GM21515 (cell line): ENCODE measurements at regions not wholly inside any gene's neighbourhood (a gene's known extent, or its start where the extent isn't known, plus 50 kb on each side); places are given as distances from the start of the nearest gene placed in this dataset.
"Not testable (repeated sequence)": the region's sequence is repeated elsewhere in the genome, so short reads cannot be mapped to it uniquely, and the experiment has no call there.

ENCODE experiments used
- ATAC-seq: cut with Tn5 transposase; IDR thresholded peaks from one replicate; pipeline ENCODE4 v1.9.1; 2021; ENCODE audit not compliant: unreplicated experiment

DNA sequence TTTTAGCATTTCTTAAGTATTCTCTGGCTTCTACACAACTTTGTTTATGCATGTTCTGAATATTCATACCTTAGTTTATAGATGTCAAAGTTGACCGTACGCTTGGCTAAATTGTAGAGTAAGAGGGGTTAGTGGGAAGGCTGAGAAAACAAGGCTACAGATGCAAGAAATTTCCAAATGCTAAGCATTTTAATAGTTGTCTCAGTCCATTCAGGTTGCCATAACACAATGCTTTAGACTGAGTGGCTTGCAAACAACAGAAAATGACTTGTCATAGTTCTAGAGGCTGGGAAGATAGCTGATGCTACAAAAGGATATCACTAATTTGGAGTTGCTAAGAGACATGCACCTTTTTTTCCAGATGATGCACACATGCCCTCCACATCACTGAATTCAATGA lies 53.0 kb upstream of the C1QTNF3 start:
- not testable (repeated sequence) for ATAC-seq

DNA sequence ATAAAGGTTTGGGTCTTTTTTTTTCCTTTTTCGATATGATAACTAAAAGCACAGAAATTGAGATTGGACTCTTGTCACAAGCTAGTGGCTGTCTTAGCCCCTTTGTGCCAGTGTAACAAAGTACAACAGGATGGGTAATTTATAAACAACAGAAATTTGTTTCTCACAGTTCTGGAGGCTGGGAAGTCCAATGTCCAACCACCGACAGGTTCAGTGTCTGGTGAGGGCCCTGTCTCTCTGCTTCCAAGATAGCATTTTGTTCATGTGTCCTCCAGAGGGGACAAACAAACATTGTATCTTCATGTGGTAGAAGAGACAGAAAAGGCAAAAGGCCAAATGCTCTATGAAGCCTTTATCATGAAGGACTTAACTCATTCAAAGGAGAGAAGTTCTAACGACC lies 56.9 kb upstream of the C1QTNF3 start:
- ATAC-seq, result not testable (repeated sequence)

DNA sequence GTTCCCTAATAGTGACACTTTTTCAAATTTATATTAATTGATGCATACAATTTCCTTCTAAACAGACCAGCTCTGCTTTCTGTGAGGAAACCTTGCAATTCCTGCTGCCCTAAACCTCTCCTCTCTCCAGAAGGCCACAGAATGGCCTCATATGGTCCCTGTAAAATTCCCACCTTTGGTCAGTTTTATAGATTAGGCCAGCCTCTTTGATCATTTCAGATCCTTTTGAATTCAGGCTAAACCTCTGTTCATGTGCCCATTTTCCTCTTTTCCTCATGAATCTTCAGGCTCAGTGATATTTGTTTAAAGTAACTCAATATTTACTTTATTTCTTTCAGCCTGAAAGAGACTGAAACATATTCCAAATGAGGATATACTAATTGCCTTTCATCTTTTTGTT lies 58.6 kb upstream of the C1QTNF3 start:
- not testable (repeated sequence) for ATAC-seq

DNA sequence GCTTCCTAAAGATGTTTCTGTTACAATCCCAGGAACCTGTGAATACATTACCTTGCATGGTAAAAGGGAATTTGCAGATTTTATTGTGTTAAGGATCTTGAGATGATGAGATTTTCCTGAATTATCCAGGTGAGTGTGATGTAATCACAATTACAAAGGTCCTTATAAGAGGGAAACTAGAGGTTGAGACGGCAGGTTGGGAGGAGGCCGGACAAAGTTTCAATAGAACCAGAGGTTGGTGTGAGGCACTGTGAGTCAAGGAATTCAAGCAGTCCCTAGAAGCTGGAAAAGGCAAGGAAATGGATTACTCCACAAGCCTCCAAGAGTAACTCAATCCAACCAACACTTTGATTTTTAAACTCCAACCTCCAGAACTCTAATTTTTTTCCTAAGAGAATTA lies 65.9 kb upstream of the C1QTNF3 start:
- ATAC-seq, result not testable (repeated sequence)

DNA sequence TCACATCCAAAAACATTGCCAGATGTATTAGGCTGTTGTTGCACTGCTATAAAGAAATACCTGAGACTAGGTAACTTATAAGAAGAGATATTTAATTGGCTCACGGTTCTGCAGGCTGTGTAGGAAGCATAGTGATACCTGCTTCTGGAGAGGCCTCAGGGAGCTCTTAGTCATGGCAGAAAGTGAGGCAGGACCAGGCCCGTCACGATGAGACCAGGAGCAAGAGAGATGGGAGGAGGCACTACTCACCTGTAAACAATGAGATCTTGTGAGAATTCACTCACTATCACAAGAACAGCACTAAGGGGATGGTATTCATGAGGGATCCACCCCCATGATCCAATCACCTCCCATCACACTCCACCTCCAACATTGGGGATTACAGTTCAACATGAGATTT lies 81.3 kb upstream of the C1QTNF3 start:
- ATAC-seq, result not testable (repeated sequence)

DNA sequence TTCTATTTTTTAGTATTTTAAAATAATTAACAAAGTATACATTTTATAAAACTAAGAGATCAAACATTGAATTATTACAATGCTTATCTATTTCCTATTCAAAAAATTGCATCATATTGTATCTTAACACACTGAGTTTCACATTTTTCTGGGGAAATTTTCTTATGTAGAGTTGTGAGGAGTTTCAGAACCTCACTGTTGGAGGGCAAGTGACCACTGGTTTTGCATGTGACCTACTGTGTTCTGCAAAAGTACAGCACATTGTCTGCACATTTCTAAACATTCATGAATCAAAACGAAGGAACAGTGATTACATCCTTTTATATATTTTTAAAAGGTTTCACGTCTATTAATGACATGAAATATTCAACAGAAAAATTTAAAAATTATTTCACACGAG lies 82.3 kb upstream of the C1QTNF3 start:
- peak; percentile 88 for ATAC-seq

DNA sequence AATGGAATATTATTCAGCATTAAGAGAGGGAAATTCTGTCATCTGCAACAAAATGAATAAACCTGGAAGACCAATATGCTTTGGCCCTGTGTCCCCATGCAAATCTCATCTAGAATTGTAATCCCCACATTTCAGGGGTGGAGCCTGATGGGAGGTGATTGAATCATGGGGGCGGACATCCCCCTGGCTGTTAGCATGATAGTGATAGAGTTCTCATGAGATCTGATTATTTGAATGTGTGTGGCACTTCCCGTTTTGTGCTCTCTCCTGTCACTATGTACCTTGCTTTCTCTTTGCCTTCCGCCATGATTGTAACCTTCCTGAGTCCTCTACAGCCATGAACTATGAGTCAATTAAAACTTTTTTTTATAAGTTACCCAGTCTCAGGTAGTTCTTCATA lies 83.7 kb upstream of the C1QTNF3 start:
- not testable (repeated sequence) for ATAC-seq

DNA sequence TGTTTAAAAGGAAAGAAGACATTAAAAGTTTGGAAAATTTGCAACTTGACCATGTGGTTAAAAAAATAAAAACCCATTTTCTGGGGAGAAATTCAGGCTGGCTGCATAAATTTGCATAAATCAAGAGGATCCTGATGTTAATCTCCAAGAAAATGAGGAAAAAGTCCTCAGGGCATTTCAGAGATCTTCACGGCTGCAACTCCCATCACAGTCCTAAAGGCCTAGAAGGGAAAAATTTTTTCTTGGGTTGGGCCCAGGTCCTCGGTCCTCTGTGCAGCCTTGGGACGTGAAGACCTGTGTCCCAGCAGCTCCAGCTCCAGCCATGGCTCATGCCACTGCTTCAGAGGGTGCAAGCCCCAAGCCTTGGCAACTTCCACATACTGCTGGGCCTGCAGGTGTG lies 84.8 kb upstream of the C1QTNF3 start:
- ATAC-seq, result not testable (repeated sequence)

DNA sequence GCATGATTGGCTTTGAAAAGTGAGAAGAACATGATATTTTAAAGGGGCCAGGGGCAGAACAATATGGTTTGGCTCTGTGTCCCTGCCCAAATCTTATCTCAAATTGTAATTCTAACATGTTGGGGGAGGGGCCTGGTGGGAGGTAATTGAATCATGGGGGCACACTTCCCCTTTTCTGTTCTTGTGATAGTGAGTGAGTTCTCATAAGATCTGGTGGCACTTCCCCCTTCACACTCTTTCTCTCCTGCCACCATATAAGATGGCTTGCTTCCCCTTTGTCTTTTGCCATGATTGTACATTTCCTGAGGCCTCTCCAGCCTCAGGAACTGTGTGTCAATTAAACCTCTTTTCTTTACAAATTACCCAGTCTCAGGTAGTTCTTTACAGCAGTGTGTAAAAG lies 85.9 kb upstream of the C1QTNF3 start:
- not testable (repeated sequence) for ATAC-seq

DNA sequence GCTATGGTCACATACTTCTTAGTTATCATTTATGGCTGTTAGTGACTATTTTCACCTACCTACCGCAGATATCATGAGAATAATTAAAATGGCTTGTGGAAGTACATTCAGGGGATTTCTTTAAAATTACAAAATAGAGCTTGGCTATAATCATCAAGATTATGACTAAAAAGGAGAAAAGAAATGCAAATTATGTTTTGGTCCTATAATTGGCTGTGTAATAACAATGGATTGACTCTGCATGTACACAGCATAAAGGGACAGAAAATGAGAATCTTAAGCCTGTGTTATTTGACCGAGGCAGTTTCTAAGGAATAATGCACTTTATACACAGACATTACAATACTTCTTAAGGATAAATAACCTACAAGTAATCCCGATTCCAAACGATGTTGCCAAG lies 112.0 kb upstream of the C1QTNF3 start:
- not testable (repeated sequence) for ATAC-seq

DNA sequence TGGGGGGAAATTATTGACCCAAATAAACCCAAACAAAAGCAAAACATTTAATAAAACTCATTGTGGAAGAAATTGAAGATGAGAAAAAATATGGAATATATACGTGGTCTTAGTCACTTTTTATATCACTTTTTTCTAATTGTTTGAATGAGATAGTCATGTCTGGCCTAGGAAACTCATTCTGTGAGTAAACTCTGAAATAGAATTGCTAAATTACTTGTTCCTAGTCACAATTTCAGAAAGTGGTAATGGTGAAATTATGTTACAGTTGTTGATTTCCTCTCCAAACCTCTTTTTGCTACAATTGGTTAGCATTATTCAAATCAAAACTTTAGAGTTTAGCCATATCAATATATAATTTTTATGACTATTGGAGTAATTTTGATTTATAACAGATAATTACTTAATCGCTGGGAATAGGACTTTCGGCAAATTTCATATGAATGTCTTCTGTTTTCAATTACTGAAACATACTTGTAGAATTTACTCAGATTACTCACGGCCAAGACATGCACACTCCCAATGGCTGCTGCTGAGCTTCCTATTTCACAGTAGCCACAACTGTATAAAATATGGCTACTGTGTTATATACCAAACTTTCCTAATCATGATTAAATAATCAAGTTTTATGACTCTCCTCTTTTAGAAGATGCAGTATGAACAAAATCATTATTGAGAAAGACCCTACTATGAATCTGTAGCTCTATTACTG lies 113.8 kb upstream of the C1QTNF3 start:
- ATAC-seq, result not testable (repeated sequence)

DNA sequence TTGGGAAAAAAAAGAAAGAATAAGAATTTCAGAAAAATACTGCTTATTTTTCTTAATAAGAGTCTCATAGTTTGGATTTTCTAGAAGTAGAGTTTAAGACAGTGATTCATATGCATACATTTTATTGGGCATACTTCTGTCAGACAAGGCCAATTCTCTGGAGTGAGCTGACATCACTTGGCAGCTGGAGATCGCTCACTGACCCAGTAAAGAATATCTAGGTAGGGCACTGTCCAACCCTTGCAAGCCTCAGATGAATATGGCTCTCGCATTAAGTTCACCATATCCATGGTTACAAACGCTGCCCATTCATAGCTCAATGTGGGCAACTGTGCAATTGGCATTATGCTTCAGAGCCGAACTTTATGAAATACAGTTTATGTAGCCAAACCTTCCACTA lies 117.9 kb upstream of the C1QTNF3 start:
- not testable (repeated sequence) for ATAC-seq

DNA sequence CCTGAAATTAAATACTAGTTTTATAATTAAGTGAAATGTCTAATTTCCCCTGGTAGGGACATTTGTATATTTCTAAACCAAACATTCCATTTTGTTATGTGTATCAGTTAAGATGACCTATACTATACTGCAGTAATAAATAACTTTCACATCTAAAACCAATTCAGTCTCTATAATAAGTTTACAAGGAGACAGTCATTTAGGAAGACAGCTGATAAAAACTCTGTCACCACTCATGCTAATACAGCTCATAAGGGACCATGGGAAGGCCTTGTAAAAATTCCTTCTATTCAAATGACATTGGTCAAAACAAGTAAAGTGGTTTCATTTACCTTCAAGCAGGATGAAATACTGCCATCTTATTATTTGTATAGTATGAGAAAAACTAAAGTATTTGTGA lies 128.4 kb upstream of the C1QTNF3 start:
- ATAC-seq, result not testable (repeated sequence)

DNA sequence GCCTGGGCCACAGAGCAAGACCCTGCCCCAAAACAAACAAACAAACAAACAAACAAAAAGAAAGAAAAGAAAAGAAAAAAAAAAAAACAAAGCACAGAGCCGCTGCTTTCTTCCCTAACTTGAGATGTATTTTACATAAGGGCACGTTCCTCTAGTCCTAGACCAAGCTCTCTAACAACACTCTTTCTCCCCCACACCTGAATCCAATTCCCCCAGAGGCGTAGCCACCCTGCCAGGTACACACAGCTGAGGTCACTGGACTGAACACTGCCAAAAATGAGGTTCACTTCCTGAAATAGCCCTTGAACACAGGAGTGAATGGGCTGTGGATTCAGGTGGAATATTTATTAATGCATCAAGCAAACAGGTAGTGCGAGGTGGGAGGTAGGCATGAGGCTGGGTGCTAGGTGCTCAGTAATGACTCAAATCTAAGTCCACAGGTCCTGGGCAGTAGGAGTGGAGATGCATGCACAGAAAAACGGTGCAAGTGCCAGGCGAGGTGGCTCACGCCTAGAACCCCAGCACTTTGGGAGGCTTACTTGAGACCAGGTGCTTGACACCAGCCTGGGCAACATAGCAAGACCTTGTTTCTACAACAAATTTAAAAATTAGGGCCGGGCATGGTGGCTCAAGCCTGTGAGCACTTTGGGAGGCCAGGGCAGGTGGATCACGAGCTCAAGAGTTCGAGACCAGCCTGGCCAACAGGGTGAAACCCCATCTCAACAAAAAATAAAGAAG lies 136.6 kb upstream of the C1QTNF3 start:
- not testable (repeated sequence) for ATAC-seq

DNA sequence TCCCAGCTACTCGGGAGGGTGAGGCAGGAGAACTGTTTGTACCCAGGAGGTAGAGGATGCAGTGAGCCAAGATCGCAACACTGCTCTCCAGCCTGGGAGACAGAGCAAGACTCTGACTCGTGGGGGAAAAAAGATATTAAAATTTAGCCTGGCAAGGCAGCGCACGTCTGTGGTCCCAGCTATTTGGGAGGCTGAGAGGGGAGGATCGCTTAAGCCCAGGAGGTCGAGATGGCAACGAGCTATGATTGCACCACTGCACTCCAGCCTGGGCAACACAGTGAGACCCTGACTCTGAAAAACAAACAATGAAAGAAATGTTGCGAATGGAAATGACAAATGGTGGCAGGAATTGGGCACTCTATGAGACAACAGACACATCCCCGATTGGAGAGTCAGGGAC lies 137.2 kb upstream of the C1QTNF3 start:
- ATAC-seq, result not testable (repeated sequence)

DNA sequence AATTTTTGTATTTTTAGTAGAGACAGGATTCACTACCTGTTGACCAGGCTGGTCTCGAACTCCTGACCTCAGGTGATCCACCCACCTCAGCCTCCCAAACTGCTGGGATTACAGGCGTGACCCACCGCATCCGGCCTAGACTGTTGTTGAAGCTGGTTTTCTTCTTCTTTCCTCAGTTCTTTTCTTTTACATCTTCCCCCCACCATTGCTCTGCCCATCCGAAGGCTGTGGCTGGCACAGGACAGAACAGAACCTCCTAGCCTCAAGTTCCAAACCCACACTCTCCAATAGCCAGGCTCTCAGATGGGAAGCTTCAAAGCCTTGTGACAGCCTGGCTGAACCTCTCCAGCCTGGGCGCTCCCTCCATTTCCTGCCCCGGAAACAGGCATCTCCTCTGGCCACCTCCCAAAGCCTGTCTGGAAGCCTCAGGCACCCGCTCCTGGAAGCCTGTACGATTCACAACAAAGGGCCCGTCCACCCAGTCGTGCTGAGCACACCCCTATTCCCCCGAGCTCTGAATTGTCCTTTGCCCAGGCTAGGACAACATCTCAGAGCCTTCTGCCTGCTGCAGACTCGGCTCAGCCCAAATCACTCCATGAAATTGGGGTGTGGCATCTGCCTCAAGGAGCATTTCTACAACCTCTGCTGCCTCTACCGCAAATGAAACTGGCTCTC lies 138.1 kb upstream of the C1QTNF3 start:
- ATAC-seq, result not testable (repeated sequence)

DNA sequence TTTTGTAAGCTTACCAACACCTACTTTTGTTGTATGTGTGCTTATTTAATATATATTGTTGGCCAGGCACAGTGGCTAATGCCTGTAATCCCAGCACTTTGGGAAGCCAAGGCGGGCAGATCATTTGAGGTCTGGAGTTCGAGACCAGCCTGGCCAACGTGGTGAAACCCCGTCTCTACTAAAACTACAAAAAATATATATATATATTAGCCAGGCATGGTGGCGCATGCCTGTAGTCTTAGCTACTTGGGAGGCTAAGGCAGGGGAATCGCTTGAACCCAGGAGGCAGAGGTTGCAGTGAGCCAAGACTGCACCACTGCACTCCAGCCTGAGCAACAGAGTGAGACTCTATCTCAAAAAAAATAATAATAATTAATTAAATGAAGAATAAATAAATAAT lies 142.0 kb upstream of the C1QTNF3 start:
- not testable (repeated sequence) for ATAC-seq

DNA sequence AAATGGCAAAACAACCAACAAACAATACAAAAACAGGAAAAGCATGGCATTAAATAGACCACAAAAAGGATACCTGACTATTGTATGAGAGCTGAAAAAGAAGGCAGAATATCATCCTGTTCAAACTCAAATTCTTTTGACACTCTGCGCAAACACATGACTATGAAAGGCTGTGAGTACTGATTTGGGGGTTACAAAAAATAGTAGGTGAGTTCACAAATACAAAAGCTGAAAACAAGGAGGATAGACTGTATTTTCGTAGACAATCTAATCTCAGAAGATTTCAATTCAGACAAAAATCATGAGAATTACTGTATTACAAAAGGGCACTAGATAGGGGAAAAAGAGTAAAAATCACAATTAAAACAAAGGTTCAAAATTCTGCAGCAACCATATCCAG lies 142.6 kb upstream of the C1QTNF3 start:
- not testable (repeated sequence) for ATAC-seq

DNA sequence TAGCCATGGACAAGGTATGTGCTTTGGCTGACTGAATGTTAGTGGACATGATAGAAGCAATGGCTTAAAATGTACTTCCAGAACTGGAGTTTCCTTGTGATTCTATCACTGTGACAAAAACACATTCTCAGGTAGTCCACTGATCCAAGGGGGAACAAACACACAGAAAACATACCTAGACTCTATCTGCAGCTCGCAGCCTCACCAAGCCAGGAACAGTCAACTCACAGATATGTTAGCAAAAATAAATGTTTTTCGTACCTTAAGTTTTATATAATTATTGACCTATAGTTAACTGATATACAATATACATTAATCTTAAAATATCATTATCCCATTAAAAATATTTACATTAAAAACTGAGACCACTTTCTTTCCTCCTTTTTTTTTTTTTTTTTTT lies 143.1 kb upstream of the C1QTNF3 start:
- not testable (repeated sequence) for ATAC-seq

DNA sequence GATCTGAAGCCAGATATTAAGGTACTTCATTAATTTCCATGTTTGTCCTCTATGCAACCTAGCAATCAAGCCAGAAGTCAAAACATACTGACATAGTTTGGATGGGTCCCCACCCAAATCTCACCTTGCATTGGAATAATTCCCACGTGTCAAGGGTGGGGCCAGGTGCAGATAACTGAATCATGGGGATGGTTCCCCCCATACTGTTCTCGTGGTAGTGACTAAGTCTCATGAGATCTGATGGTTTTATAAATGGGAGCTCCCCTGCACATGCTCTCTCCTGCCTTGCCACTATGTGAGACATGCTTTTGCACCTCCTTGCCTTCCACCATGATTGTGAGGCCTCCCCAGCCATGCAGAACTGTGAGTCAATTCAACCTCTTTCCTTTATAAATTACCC lies 143.9 kb upstream of the C1QTNF3 start:
- ATAC-seq, result not testable (repeated sequence)

DNA sequence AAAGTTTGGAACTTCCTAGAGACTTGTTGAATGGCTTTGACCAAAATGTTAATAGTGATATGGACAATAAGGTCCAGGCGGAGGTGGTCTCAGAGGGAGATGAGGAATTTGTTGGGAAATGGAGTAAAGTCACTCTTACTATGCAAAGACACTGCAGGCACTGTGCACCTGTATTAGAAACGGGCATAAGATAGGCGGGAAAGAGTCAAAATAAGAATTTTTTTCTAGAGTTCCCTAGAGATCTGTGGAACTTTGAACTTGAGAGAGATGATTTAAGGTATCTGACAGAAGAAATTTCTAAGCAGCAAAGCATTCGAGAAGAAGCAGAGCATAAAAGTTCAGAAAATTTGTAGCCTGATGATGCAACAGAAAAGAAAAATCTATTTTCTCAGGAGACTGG lies 144.4 kb upstream of the C1QTNF3 start:
- ATAC-seq, result not testable (repeated sequence)
